ENCODE measurements at regions not wholly inside any gene's neighbourhood (a gene's known extent, or its start where the extent isn't known, plus 50 kb on each side); places are given as distances from the start of the nearest gene placed in this dataset.

- no peaks in the 10 kb centered on the region for H3K36me3 ChIP-seq (ENCODE audit: control insufficient read depth, insufficient read depth, low read length)
- H3K23ac ChIP-seq (ENCODE audit: low read length), result no peak overlapping the region
- H4K8ac ChIP-seq (ENCODE audit: low read depth, low read length), result no peak overlapping the region
- DNase-seq, result no peak
- no peak overlapping the region for H2BK5ac ChIP-seq (ENCODE audit: low read length)
- no peak overlapping the region for H3K9ac ChIP-seq (ENCODE audit: low read length)
- H2BK120ac ChIP-seq (ENCODE audit: low read depth, low read length), result no peak overlapping the region
- no CpG with 5 or more reads among the region's 3 CpGs for WGBS (ENCODE audit: extremely low coverage, insufficient coverage, low lambda C conversion rate)
- no peak overlapping the region for H3K4me2 ChIP-seq (ENCODE audit: low read length)
- H3K4me1 ChIP-seq (ENCODE audit: control insufficient read depth, low read depth, low read length), result no peaks in the 10 kb centered on the region
- no peak overlapping the region for H3K4ac ChIP-seq (ENCODE audit: low read depth, low read length)
- H2AK5ac ChIP-seq (ENCODE audit: low read length), result no peak overlapping the region
- H3K79me2 ChIP-seq (ENCODE audit: control insufficient read depth, insufficient read depth, low read length), result no peaks in the 10 kb centered on the region
- no peak overlapping the region for H3K27ac ChIP-seq (ENCODE audit: low read depth, low read length)
- no peak overlapping the region for H3K18ac ChIP-seq (ENCODE audit: low read length)
- no peak overlapping the region for H2BK15ac ChIP-seq (replicated peaks; ENCODE audit: low read depth)
- no peak overlapping the region for H4K5ac ChIP-seq (ENCODE audit: low read length)
- H3K27me3 ChIP-seq (ENCODE audit: insufficient read depth, low read length, poor library complexity), result no peaks in the 10 kb centered on the region
- H3K79me1 ChIP-seq (ENCODE audit: low read length), result no peaks in the 10 kb centered on the region
- H3K56ac ChIP-seq (ENCODE audit: low read length), result no peak overlapping the region
- H3K4me3 ChIP-seq (ENCODE audit: low read length), result no peak overlapping the region
These were observed 85.4 kb upstream of the KCNE2 start for GRCh38 chr21:34278451-34278850.

GRCh38 chr21:34279285-34279684 lies 84.5 kb upstream of the KCNE2 start:
- H3K56ac ChIP-seq (ENCODE audit: low read length), result no peak overlapping the region
- H3K27ac ChIP-seq (ENCODE audit: low read depth, low read length), result no peak overlapping the region
- H4K5ac ChIP-seq (ENCODE audit: low read length), result no peak overlapping the region
- no peaks in the 10 kb centered on the region for H3K4me1 ChIP-seq (ENCODE audit: control insufficient read depth, low read depth, low read length)
- no peaks in the 10 kb centered on the region for H3K36me3 ChIP-seq (ENCODE audit: control insufficient read depth, insufficient read depth, low read length)
- H3K79me1 ChIP-seq (ENCODE audit: low read length), result no peaks in the 10 kb centered on the region
- no peak overlapping the region for H3K9ac ChIP-seq (ENCODE audit: low read length)
- H2BK15ac ChIP-seq (replicated peaks; ENCODE audit: low read depth), result no peak overlapping the region
- H3K79me2 ChIP-seq (ENCODE audit: control insufficient read depth, insufficient read depth, low read length), result no peaks in the 10 kb centered on the region
- no CpG with 5 or more reads among the region's 6 CpGs for WGBS (ENCODE audit: extremely low coverage, insufficient coverage, low lambda C conversion rate)
- H2AK5ac ChIP-seq (ENCODE audit: low read length), result no peak overlapping the region
- H3K18ac ChIP-seq (ENCODE audit: low read length), result no peak overlapping the region
- no peak overlapping the region for H3K23ac ChIP-seq (ENCODE audit: low read length)
- no peaks in the 10 kb centered on the region for H3K27me3 ChIP-seq (ENCODE audit: insufficient read depth, low read length, poor library complexity)
- no peak for DNase-seq
- H4K8ac ChIP-seq (ENCODE audit: low read depth, low read length), result no peak overlapping the region
- H3K4me2 ChIP-seq (ENCODE audit: low read length), result no peak overlapping the region
- H3K4ac ChIP-seq (ENCODE audit: low read depth, low read length), result no peak overlapping the region
- H2BK120ac ChIP-seq (ENCODE audit: low read depth, low read length), result no peak overlapping the region
- H2BK5ac ChIP-seq (ENCODE audit: low read length), result no peak overlapping the region
- H3K4me3 ChIP-seq (ENCODE audit: low read length), result no peak overlapping the region

GRCh38 chr21:34279883-34280282 lies 83.9 kb upstream of the KCNE2 start:
- Histone ChIP-seq H3K4me2 (ENCODE audit: low read length) (no peak overlapping the region), H3K23ac (ENCODE audit: low read length) (no peak overlapping the region), H2AK5ac (ENCODE audit: low read length) (no peak overlapping the region), H4K5ac (ENCODE audit: low read length) (no peak overlapping the region), H3K27me3 (ENCODE audit: insufficient read depth, low read length, poor library complexity) (no peaks in the 10 kb centered on the region), H3K4me3 (ENCODE audit: low read length) (no peak overlapping the region), H2BK120ac (ENCODE audit: low read depth, low read length) (no peak overlapping the region), H3K36me3 (ENCODE audit: control insufficient read depth, insufficient read depth, low read length) (no peaks in the 10 kb centered on the region), H2BK15ac (replicated peaks; ENCODE audit: low read depth) (no peak overlapping the region), H4K8ac (ENCODE audit: low read depth, low read length) (no peak overlapping the region), H3K9ac (ENCODE audit: low read length) (no peak overlapping the region), H3K56ac (ENCODE audit: low read length) (no peak overlapping the region), H2BK5ac (ENCODE audit: low read length) (no peak overlapping the region), H3K4ac (ENCODE audit: low read depth, low read length) (no peak overlapping the region), H3K79me2 (ENCODE audit: control insufficient read depth, insufficient read depth, low read length) (no peaks in the 10 kb centered on the region), H3K18ac (ENCODE audit: low read length) (no peak overlapping the region), H3K27ac (ENCODE audit: low read depth, low read length) (no peak overlapping the region), H3K4me1 (ENCODE audit: control insufficient read depth, low read depth, low read length) (no peaks in the 10 kb centered on the region), H3K79me1 (ENCODE audit: low read length) (no peaks in the 10 kb centered on the region)
- WGBS (ENCODE audit: extremely low coverage, insufficient coverage, low lambda C conversion rate), result no CpG with 5 or more reads among the region's 3 CpGs
- no peak for DNase-seq

- Histone ChIP-seq H2AK5ac (ENCODE audit: low read length) (no peak overlapping the region), H3K4me2 (ENCODE audit: low read length) (no peak overlapping the region), H3K79me1 (ENCODE audit: low read length) (no peaks in the 10 kb centered on the region), H4K8ac (ENCODE audit: low read depth, low read length) (no peak overlapping the region), H3K18ac (ENCODE audit: low read length) (no peak overlapping the region), H3K9ac (ENCODE audit: low read length) (no peak overlapping the region), H4K5ac (ENCODE audit: low read length) (no peak overlapping the region), H2BK120ac (ENCODE audit: low read depth, low read length) (no peak overlapping the region), H3K27ac (ENCODE audit: low read depth, low read length) (no peak overlapping the region), H3K56ac (ENCODE audit: low read length) (no peak overlapping the region), H3K36me3 (ENCODE audit: control insufficient read depth, insufficient read depth, low read length) (no peaks in the 10 kb centered on the region), H3K4ac (ENCODE audit: low read depth, low read length) (no peak overlapping the region), H3K79me2 (ENCODE audit: control insufficient read depth, insufficient read depth, low read length) (no peaks in the 10 kb centered on the region), H3K4me3 (ENCODE audit: low read length) (no peak overlapping the region), H3K27me3 (ENCODE audit: insufficient read depth, low read length, poor library complexity) (no peaks in the 10 kb centered on the region), H3K23ac (ENCODE audit: low read length) (no peak overlapping the region), H2BK15ac (replicated peaks; ENCODE audit: low read depth) (no peak overlapping the region), H2BK5ac (ENCODE audit: low read length) (no peak overlapping the region), H3K4me1 (ENCODE audit: control insufficient read depth, low read depth, low read length) (no peaks in the 10 kb centered on the region)
- DNase-seq, result no peak
- no CpG with 5 or more reads among the region's 6 CpGs for WGBS (ENCODE audit: extremely low coverage, insufficient coverage, low lambda C conversion rate)
These were observed 83.4 kb upstream of the KCNE2 start for GRCh38 chr21:34280389-34280795.

- Histone ChIP-seq H3K4me1 (ENCODE audit: control insufficient read depth, low read depth, low read length) (no peaks in the 10 kb centered on the region), H3K23ac (ENCODE audit: low read length) (no peak overlapping the region), H2BK15ac (replicated peaks; ENCODE audit: low read depth) (no peak overlapping the region), H3K27me3 (ENCODE audit: insufficient read depth, low read length, poor library complexity) (no peaks in the 10 kb centered on the region), H3K79me2 (ENCODE audit: control insufficient read depth, insufficient read depth, low read length) (no peaks in the 10 kb centered on the region), H2BK120ac (ENCODE audit: low read depth, low read length) (no peak overlapping the region), H2BK5ac (ENCODE audit: low read length) (no peak overlapping the region), H3K79me1 (ENCODE audit: low read length) (no peaks in the 10 kb centered on the region), H2AK5ac (ENCODE audit: low read length) (no peak overlapping the region), H3K9ac (ENCODE audit: low read length) (no peak overlapping the region), H3K4me3 (ENCODE audit: low read length) (no peak overlapping the region), H4K8ac (ENCODE audit: low read depth, low read length) (no peak overlapping the region), H3K4me2 (ENCODE audit: low read length) (no peak overlapping the region), H3K56ac (ENCODE audit: low read length) (no peak overlapping the region), H3K4ac (ENCODE audit: low read depth, low read length) (no peak overlapping the region), H3K27ac (ENCODE audit: low read depth, low read length) (no peak overlapping the region), H3K18ac (ENCODE audit: low read length) (no peak overlapping the region), H3K36me3 (ENCODE audit: control insufficient read depth, insufficient read depth, low read length) (no peaks in the 10 kb centered on the region), H4K5ac (ENCODE audit: low read length) (no peak overlapping the region)
- no peak for DNase-seq
- WGBS (ENCODE audit: extremely low coverage, insufficient coverage, low lambda C conversion rate), result no CpG with 5 or more reads among the region's 9 CpGs
These were observed 82.8 kb upstream of the KCNE2 start for GRCh38 chr21:34280959-34281358.

- no peak overlapping the region for H3K4me3 ChIP-seq (ENCODE audit: low read length)
- H2BK120ac ChIP-seq (ENCODE audit: low read depth, low read length), result no peak overlapping the region
- H2BK5ac ChIP-seq (ENCODE audit: low read length), result no peak overlapping the region
- H3K4me2 ChIP-seq (ENCODE audit: low read length), result no peak overlapping the region
- no peak overlapping the region for H3K18ac ChIP-seq (ENCODE audit: low read length)
- no peaks in the 10 kb centered on the region for H3K79me2 ChIP-seq (ENCODE audit: control insufficient read depth, insufficient read depth, low read length)
- H3K23ac ChIP-seq (ENCODE audit: low read length), result no peak overlapping the region
- H4K5ac ChIP-seq (ENCODE audit: low read length), result no peak overlapping the region
- H3K27me3 ChIP-seq (ENCODE audit: insufficient read depth, low read length, poor library complexity), result no peaks in the 10 kb centered on the region
- H2AK5ac ChIP-seq (ENCODE audit: low read length), result no peak overlapping the region
- H4K8ac ChIP-seq (ENCODE audit: low read depth, low read length), result no peak overlapping the region
- no peaks in the 10 kb centered on the region for H3K79me1 ChIP-seq (ENCODE audit: low read length)
- H3K4ac ChIP-seq (ENCODE audit: low read depth, low read length), result no peak overlapping the region
- DNase-seq, result no peak
- no peak overlapping the region for H3K9ac ChIP-seq (ENCODE audit: low read length)
- H3K36me3 ChIP-seq (ENCODE audit: control insufficient read depth, insufficient read depth, low read length), result no peaks in the 10 kb centered on the region
- no peak overlapping the region for H2BK15ac ChIP-seq (replicated peaks; ENCODE audit: low read depth)
- no peak overlapping the region for H3K27ac ChIP-seq (ENCODE audit: low read depth, low read length)
- H3K4me1 ChIP-seq (ENCODE audit: control insufficient read depth, low read depth, low read length), result no peaks in the 10 kb centered on the region
- WGBS (ENCODE audit: extremely low coverage, insufficient coverage, low lambda C conversion rate), result no CpG with 5 or more reads among the region's 4 CpGs
- H3K56ac ChIP-seq (ENCODE audit: low read length), result no peak overlapping the region
These were observed 81.6 kb upstream of the KCNE2 start for GRCh38 chr21:34282223-34282622.

Measured in mesendoderm (in vitro differentiated cells).